ENCODE measurements at regions not wholly inside any gene's neighbourhood (a gene's known extent, or its start where the extent isn't known, plus 50 kb on each side); places are given as distances from the start of the nearest gene placed in this dataset.
A peak's percentile ranks its signal among the peaks of the same experiment; 100 is the strongest.

- H3K9me3 Mint-ChIP-seq: peaks cover 3% of the 10 kb centered on the region
- ATAC-seq: no peak
- no peaks in the 10 kb centered on the region for H3K27me3 Mint-ChIP-seq
These were observed 1346.4 kb downstream of the ROBO1 start for GRCh38 chr3:78421247-78421966.

GRCh38 chr3:78424656-78425055, 1343.1 kb downstream of the ROBO1 start:
- ATAC-seq: no peak
- no peak overlapping the region for H3K4me3 Mint-ChIP-seq
- H3K27ac Mint-ChIP-seq: no peak overlapping the region
- H3K27me3 Mint-ChIP-seq: no peaks in the 10 kb centered on the region
- H3K36me3 Mint-ChIP-seq: no peaks in the 10 kb centered on the region
- no peaks in the 10 kb centered on the region for H3K4me1 Mint-ChIP-seq
- H3K9me3 Mint-ChIP-seq: peaks cover 3% of the 10 kb centered on the region

More at GRCh38 chr3:78421247-78421966, 1346.4 kb downstream of the ROBO1 start:
- H3K27ac Mint-ChIP-seq: no peak overlapping the region
- no peaks in the 10 kb centered on the region for H3K4me1 Mint-ChIP-seq
- no peaks in the 10 kb centered on the region for H3K36me3 Mint-ChIP-seq
- no peak overlapping the region for H3K4me3 Mint-ChIP-seq

GRCh38 chr3:78426454-78426853, 1341.3 kb downstream of the ROBO1 start:
- peaks cover 7% of the 10 kb centered on the region for H3K9me3 Mint-ChIP-seq
- no peak overlapping the region for H3K27ac Mint-ChIP-seq
- no peaks in the 10 kb centered on the region for H3K36me3 Mint-ChIP-seq
- no peaks in the 10 kb centered on the region for H3K27me3 Mint-ChIP-seq
- ATAC-seq: no peak
- H3K4me1 Mint-ChIP-seq: no peaks in the 10 kb centered on the region
- no peak overlapping the region for H3K4me3 Mint-ChIP-seq

- no peaks in the 10 kb centered on the region for H3K36me3 Mint-ChIP-seq
- ATAC-seq: no peak
- H3K4me1 Mint-ChIP-seq: no peaks in the 10 kb centered on the region
- no peaks in the 10 kb centered on the region for H3K27me3 Mint-ChIP-seq
- no peak overlapping the region for H3K4me3 Mint-ChIP-seq
- no peak overlapping the region for H3K27ac Mint-ChIP-seq
- peaks cover 7% of the 10 kb centered on the region for H3K9me3 Mint-ChIP-seq
These were observed 1340.5 kb downstream of the ROBO1 start for GRCh38 chr3:78427303-78427702.

GRCh38 chr3:78430741-78431140, 1337.1 kb downstream of the ROBO1 start:
- ATAC-seq: no peak
- Mint-ChIP-seq H3K9me3 (peaks cover 7% of the 10 kb centered on the region), H3K4me3 (no peak overlapping the region), H3K36me3 (no peaks in the 10 kb centered on the region), H3K4me1 (no peaks in the 10 kb centered on the region), H3K27ac (no peak overlapping the region), H3K27me3 (no peaks in the 10 kb centered on the region)

- Mint-ChIP-seq H3K27me3 (no peaks in the 10 kb centered on the region), H3K27ac (no peak overlapping the region), H3K4me1 (no peaks in the 10 kb centered on the region), H3K36me3 (no peaks in the 10 kb centered on the region), H3K9me3 (peaks cover 6% of the 10 kb centered on the region), H3K4me3 (no peak overlapping the region)
- no peak for ATAC-seq
These were observed 1333.0 kb downstream of the ROBO1 start for GRCh38 chr3:78434801-78435200.

GRCh38 chr3:78455166-78455565, 1312.6 kb downstream of the ROBO1 start:
- Mint-ChIP-seq H3K9me3 (no peaks in the 10 kb centered on the region), H3K27me3 (no peaks in the 10 kb centered on the region), H3K27ac (no peak overlapping the region), H3K36me3 (no peaks in the 10 kb centered on the region), H3K4me3 (no peak overlapping the region), H3K4me1 (no peaks in the 10 kb centered on the region)
- ATAC-seq: no peak

GRCh38 chr3:78455712-78456433, 1311.9 kb downstream of the ROBO1 start:
- Mint-ChIP-seq H3K27me3 (no peaks in the 10 kb centered on the region), H3K4me3 (no peak overlapping the region), H3K27ac (no peak overlapping the region), H3K4me1 (no peaks in the 10 kb centered on the region), H3K36me3 (no peaks in the 10 kb centered on the region), H3K9me3 (no peaks in the 10 kb centered on the region)
- ATAC-seq: no peak

- H3K4me1 Mint-ChIP-seq: no peaks in the 10 kb centered on the region
- no peak overlapping the region for H3K27ac Mint-ChIP-seq
- H3K9me3 Mint-ChIP-seq: peaks cover 4% of the 10 kb centered on the region
- H3K27me3 Mint-ChIP-seq: no peaks in the 10 kb centered on the region
- no peak for ATAC-seq
- no peak overlapping the region for H3K4me3 Mint-ChIP-seq
- no peaks in the 10 kb centered on the region for H3K36me3 Mint-ChIP-seq
These were observed 1308.0 kb downstream of the ROBO1 start for GRCh38 chr3:78459796-78460195.

GRCh38 chr3:78462021-78462420, 1305.8 kb downstream of the ROBO1 start:
- H3K9me3 Mint-ChIP-seq: peaks cover 9% of the 10 kb centered on the region
- no peaks in the 10 kb centered on the region for H3K36me3 Mint-ChIP-seq
- no peak for ATAC-seq
- H3K4me3 Mint-ChIP-seq: no peak overlapping the region
- no peak overlapping the region for H3K27ac Mint-ChIP-seq
- H3K4me1 Mint-ChIP-seq: no peaks in the 10 kb centered on the region
- no peaks in the 10 kb centered on the region for H3K27me3 Mint-ChIP-seq

GRCh38 chr3:78476076-78476475, 1291.7 kb downstream of the ROBO1 start:
- Mint-ChIP-seq H3K27me3 (no peaks in the 10 kb centered on the region), H3K4me1 (no peaks in the 10 kb centered on the region), H3K27ac (no peak overlapping the region), H3K9me3 (peaks cover 10% of the 10 kb centered on the region), H3K36me3 (no peaks in the 10 kb centered on the region), H3K4me3 (no peak overlapping the region)
- no peak for ATAC-seq

- H3K4me3 Mint-ChIP-seq: no peak overlapping the region
- no peak overlapping the region for H3K27ac Mint-ChIP-seq
- H3K36me3 Mint-ChIP-seq: no peaks in the 10 kb centered on the region
- H3K27me3 Mint-ChIP-seq: no peaks in the 10 kb centered on the region
- no peak for ATAC-seq
- H3K4me1 Mint-ChIP-seq: no peaks in the 10 kb centered on the region
- no peaks in the 10 kb centered on the region for H3K9me3 Mint-ChIP-seq
These were observed 1286.7 kb downstream of the ROBO1 start for GRCh38 chr3:78481050-78481449.

GRCh38 chr3:78483090-78483489, 1284.7 kb downstream of the ROBO1 start:
- Mint-ChIP-seq H3K4me3 (no peak overlapping the region), H3K27me3 (no peaks in the 10 kb centered on the region), H3K9me3 (peaks cover 3% of the 10 kb centered on the region), H3K4me1 (no peaks in the 10 kb centered on the region), H3K36me3 (no peaks in the 10 kb centered on the region), H3K27ac (no peak overlapping the region)
- no peak for ATAC-seq

- no peaks in the 10 kb centered on the region for H3K4me1 Mint-ChIP-seq
- no peaks in the 10 kb centered on the region for H3K9me3 Mint-ChIP-seq
- ATAC-seq: peak; percentile 16
- H3K27me3 Mint-ChIP-seq: no peaks in the 10 kb centered on the region
- H3K4me3 Mint-ChIP-seq: no peak overlapping the region
- H3K27ac Mint-ChIP-seq: no peak overlapping the region
- H3K36me3 Mint-ChIP-seq: no peaks in the 10 kb centered on the region
These were observed 1272.9 kb downstream of the ROBO1 start for GRCh38 chr3:78494851-78495250.

- ATAC-seq: no peak
- H3K36me3 Mint-ChIP-seq: no peaks in the 10 kb centered on the region
- no peaks in the 10 kb centered on the region for H3K4me1 Mint-ChIP-seq
- no peak overlapping the region for H3K4me3 Mint-ChIP-seq
- H3K27ac Mint-ChIP-seq: no peak overlapping the region
- H3K9me3 Mint-ChIP-seq: no peaks in the 10 kb centered on the region
- H3K27me3 Mint-ChIP-seq: no peaks in the 10 kb centered on the region
These were observed 1272.5 kb downstream of the ROBO1 start for GRCh38 chr3:78495301-78495700.

GRCh38 chr3:78496501-78496900, 1271.3 kb downstream of the ROBO1 start:
- Mint-ChIP-seq H3K36me3 (no peaks in the 10 kb centered on the region), H3K4me1 (no peaks in the 10 kb centered on the region), H3K27me3 (no peaks in the 10 kb centered on the region), H3K4me3 (no peak overlapping the region), H3K9me3 (no peaks in the 10 kb centered on the region), H3K27ac (no peak overlapping the region)
- ATAC-seq: no peak

Measured in stimulated activated memory B cell treated with anti-CD40 and anti-IgM and Interleukin-4, amounts not matched to agents 10 μg/mL and 1 μg/mL and 100 μg/mL, for 72 hours (primary cell).